ENCODE measurements at regions not wholly inside any gene's neighbourhood (a gene's known extent, or its start where the extent isn't known, plus 50 kb on each side); places are given as distances from the start of the nearest gene placed in this dataset.

- no TSS peak for BruUV-seq (replicated peaks)
- RAD21 ChIA-PET (ENCODE audit: unreplicated experiment), result no interaction called here
- in situ Hi-C loops (cut with MboI), result no loop called here
Measured at GRCh38 chr19:27936139-27936538, 1276.8 kb downstream of the UQCRFS1 start.

More at GRCh38 chr19:27936139-27936538, 1276.8 kb downstream of the UQCRFS1 start:
- H2AFZ ChIP-seq (ENCODE audit: control insufficient read depth, low read depth, low read length), result no peak overlapping the region
- no peak for TF ChIP-seq IRF4 (IDR thresholded peaks at IDR 0.05; ENCODE audit: low read depth, low read length)
- no peak for TF ChIP-seq POLR2AphosphoS5 (IDR thresholded peaks at IDR 0.05; ENCODE audit: low read length)
- no peak for TF ChIP-seq CTCF (IDR thresholded peaks at IDR 0.05 in 2 of 3, conservative IDR thresholded peaks at IDR 0.05 in 1 of 3; ENCODE audit: control insufficient read depth in 2 of 3, extremely low read depth in 1 of 3, insufficient read depth in 1 of 3, low read depth in 3 of 3, low read length in 3 of 3)
- TF ChIP-seq SP1 (IDR thresholded peaks at IDR 0.05; ENCODE audit: low read depth, low read length), result no peak
- no peak for TF ChIP-seq PML (IDR thresholded peaks at IDR 0.05; ENCODE audit: low read length)
- no peak for TF ChIP-seq CBX3 (IDR thresholded peaks at IDR 0.05; ENCODE audit: borderline replicate concordance, low read depth)
- no peak for TF ChIP-seq ETV6 (conservative IDR thresholded peaks at IDR 0.05 in 1 of 2, IDR thresholded peaks at IDR 0.05 in 1 of 2; ENCODE audit: borderline replicate concordance in 1 of 2, low read depth in 1 of 2)
- TF ChIP-seq NKRF (conservative IDR thresholded peaks at IDR 0.05), result no peak
- no peak for TF ChIP-seq E2F4 (IDR thresholded peaks at IDR 0.05; ENCODE audit: low read depth, low read length)
- TF ChIP-seq STAT3 (IDR thresholded peaks at IDR 0.05; ENCODE audit: low read depth, low read length), result no peak
- TF ChIP-seq LARP7 (IDR thresholded peaks at IDR 0.05), result no peak
- no peaks in the 10 kb centered on the region for H3K9me3 ChIP-seq (replicated peaks; ENCODE audit: control insufficient read depth, insufficient read depth, low read length)
- H3K4me2 ChIP-seq (ENCODE audit: control insufficient read depth, insufficient read depth), result no peak overlapping the region
- no peaks in the 10 kb centered on the region for H3K36me3 ChIP-seq (ENCODE audit: control insufficient read depth in 2 of 2, insufficient read depth in 2 of 2, low read length in 1 of 2)
- ATAC-seq, result no peak
- intact Hi-C loops (cut with micrococcal nuclease; ENCODE audit: unreplicated experiment), result no loop called here
- H3K9ac ChIP-seq (ENCODE audit: control insufficient read depth, insufficient read depth, low read length), result no peak overlapping the region
- CTCF ChIA-PET, result no interaction called here
- H4K20me1 ChIP-seq (ENCODE audit: control insufficient read depth, insufficient read depth), result no peaks in the 10 kb centered on the region
- H3K4me3 ChIP-seq, result no peak overlapping the region
- no peaks in the 10 kb centered on the region for H3K79me2 ChIP-seq (ENCODE audit: control insufficient read depth, insufficient read depth, low read length)
- H3K4me1 ChIP-seq (ENCODE audit: control insufficient read depth, insufficient read depth, low read length), result no peaks in the 10 kb centered on the region
- no peaks in the 10 kb centered on the region for H3K27me3 ChIP-seq (replicated peaks in 1 of 2; ENCODE audit: control insufficient read depth in 2 of 2, insufficient read depth in 2 of 2, low read length in 1 of 2)
- SMC1A ChIA-PET (ENCODE audit: uncharacterized antibody, unreplicated experiment), result no interaction called here
- FAIRE-seq, result no peak
- 0% methylated on average over 1 of the region's 1 CpG for WGBS (ENCODE audit: insufficient coverage, insufficient replicate concordance, low lambda C conversion rate, missing lambda C conversion rate)
- H3K27ac ChIP-seq (ENCODE audit: control insufficient read depth, insufficient read depth), result no peak overlapping the region
- POLR2A ChIA-PET, result no interaction called here
- DNase-seq (ENCODE audit: low read depth, low spot score), result no peak
